MM.1S (cell line): ENCODE measurements at regions not wholly inside any gene's neighbourhood (a gene's known extent, or its start where the extent isn't known, plus 50 kb on each side); places are given as distances from the start of the nearest gene placed in this dataset.

Experiments used
- DNase-seq: peaks from one replicate; pipeline ENCODE4 v3.0.0-alpha.2; 2015
- H2AFZ ChIP-seq: fragments of 300-600 bp; sonication (generic); 2 replicates; pipeline ENCODE4 v1.6.0; 2016; ENCODE audit warnings: antibody characterized with exemption, low read length
- H3F3A ChIP-seq: fragments of 300-600 bp; sonication (generic); 2 replicates; pipeline ENCODE4 v1.6.1; 2016; ENCODE audit warnings: mild to moderate bottlenecking, antibody characterized with exemption, low read length, moderate library complexity, mixed read lengths; ENCODE audit not compliant: insufficient read depth
- H3K27ac ChIP-seq: fragments of 300-600 bp; sonication (generic); 2 replicates; pipeline ENCODE4 v1.5.1; 2016; ENCODE audit warnings: mild to moderate bottlenecking, low read length
- H3K27me3 ChIP-seq: fragments of 300-600 bp; sonication (generic); replicated peaks from 2 replicates; pipeline ENCODE4 v1.6.0; 2016; ENCODE audit warnings: low read length; ENCODE audit not compliant: insufficient read depth
- H3K36me3 ChIP-seq: fragments of 300-600 bp; sonication (generic); replicated peaks from 2 replicates; pipeline ENCODE4 v1.6.1; 2016; ENCODE audit warnings: mild to moderate bottlenecking, low read length, mixed read lengths; ENCODE audit not compliant: insufficient read depth
- H3K4me1 ChIP-seq: fragments of 300-600 bp; sonication (generic); 2 replicates; pipeline ENCODE4 v1.6.1; 2016; ENCODE audit warnings: low read length, mixed read lengths
- H3K4me2 ChIP-seq: fragments of 300-600 bp; sonication (generic); 2 replicates; pipeline ENCODE4 v1.6.0; 2016; ENCODE audit warnings: low read depth, low read length
- H3K4me3 ChIP-seq: fragments of 300-600 bp; sonication (generic); 2 replicates; pipeline ENCODE4 v1.5.1; 2016; ENCODE audit warnings: low read length, mixed read lengths
- H3K79me2 ChIP-seq: fragments of 300-600 bp; sonication (generic); 2 replicates; pipeline ENCODE4 v1.6.1; 2016; ENCODE audit warnings: mixed run types, low read length, mixed read lengths
- H3K9ac ChIP-seq: fragments of 300-600 bp; sonication (generic); 2 replicates; pipeline ENCODE4 v1.6.1; 2016; ENCODE audit warnings: low read length, mixed read lengths
- H3K9me2 ChIP-seq: fragments of 300-600 bp; sonication (generic); replicated peaks from 2 replicates; pipeline ENCODE4 v1.6.1; 2016; ENCODE audit warnings: mild to moderate bottlenecking, low read length, mixed read lengths; ENCODE audit not compliant: insufficient read depth
- H3K9me3 ChIP-seq: fragments of 300-600 bp; sonication (generic); replicated peaks from 2 replicates; pipeline ENCODE4 v1.6.1; 2016; ENCODE audit warnings: mild to moderate bottlenecking, low read length, mixed read lengths; ENCODE audit not compliant: insufficient read depth
- H4K20me1 ChIP-seq: fragments of 300-600 bp; sonication (generic); 2 replicates; pipeline ENCODE4 v1.6.1; 2016; ENCODE audit warnings: mild to moderate bottlenecking, low read length, moderate library complexity, mixed read lengths; ENCODE audit not compliant: insufficient read depth
- CTCF ChIP-seq: fragments of 300-600 bp; sonication (generic); IDR thresholded peaks from 2 replicates; pipeline ENCODE4 v1.5.1; 2016; ENCODE audit warnings: antibody characterized with exemption, low read length, mixed read lengths
- EZH2 ChIP-seq: fragments of 300-600 bp; sonication (generic); optimal IDR thresholded peaks from 2 replicates; pipeline ENCODE3; 2017; ENCODE audit warnings: low read depth, mild to moderate bottlenecking, antibody characterized with exemption, low read length, mixed read lengths
- EZH2phosphoT487 ChIP-seq: fragments of 300-600 bp; sonication (generic); IDR thresholded peaks from 2 replicates; pipeline ENCODE4 v1.6.1; 2018; ENCODE audit warnings: antibody characterized with exemption, low read length

- Histone ChIP-seq H3K9me3 (no peaks in the 10 kb centered on the region), H3K27ac (no peak overlapping the region), H3K27me3 (no peaks in the 10 kb centered on the region), H3F3A (no peaks in the 10 kb centered on the region), H3K4me3 (no peak overlapping the region), H3K4me2 (no peak overlapping the region), H3K4me1 (no peaks in the 10 kb centered on the region), H4K20me1 (no peaks in the 10 kb centered on the region), H3K79me2 (no peaks in the 10 kb centered on the region), H3K9ac (no peak overlapping the region), H3K36me3 (no peaks in the 10 kb centered on the region), H3K9me2 (no peaks in the 10 kb centered on the region), H2AFZ (no peak overlapping the region)
- DNase-seq, result no peak
- TF ChIP-seq EZH2phosphoT487 (no peak), CTCF (no peak), EZH2 (no peak)
These were observed 649.1 kb upstream of the B3GAT1 start for GRCh38 chr11:135061166-135061565.

GRCh38 chr11:135046986-135047385 lies 634.9 kb upstream of the B3GAT1 start:
- Histone ChIP-seq H2AFZ (no peak overlapping the region), H4K20me1 (no peaks in the 10 kb centered on the region), H3K4me3 (no peak overlapping the region), H3K27me3 (no peaks in the 10 kb centered on the region), H3K9me2 (no peaks in the 10 kb centered on the region), H3K4me2 (no peak overlapping the region), H3F3A (no peaks in the 10 kb centered on the region), H3K36me3 (no peaks in the 10 kb centered on the region), H3K9ac (no peak overlapping the region), H3K4me1 (no peaks in the 10 kb centered on the region), H3K79me2 (no peaks in the 10 kb centered on the region), H3K27ac (no peak overlapping the region), H3K9me3 (no peaks in the 10 kb centered on the region)
- no peak for DNase-seq
- TF ChIP-seq EZH2phosphoT487, result no peak
- TF ChIP-seq EZH2, result no peak
- TF ChIP-seq CTCF, result no peak

GRCh38 chr11:135046556-135046955 lies 634.5 kb upstream of the B3GAT1 start:
- Histone ChIP-seq H3K4me1 (no peaks in the 10 kb centered on the region), H3K9me2 (no peaks in the 10 kb centered on the region), H4K20me1 (no peaks in the 10 kb centered on the region), H3K79me2 (no peaks in the 10 kb centered on the region), H3K27me3 (no peaks in the 10 kb centered on the region), H3K36me3 (no peaks in the 10 kb centered on the region), H3K4me2 (no peak overlapping the region), H3K9ac (no peak overlapping the region), H3K9me3 (no peaks in the 10 kb centered on the region), H3F3A (no peaks in the 10 kb centered on the region), H3K4me3 (no peak overlapping the region), H3K27ac (no peak overlapping the region), H2AFZ (no peak overlapping the region)
- TF ChIP-seq EZH2, result no peak
- TF ChIP-seq EZH2phosphoT487, result no peak
- TF ChIP-seq CTCF, result no peak
- no peak for DNase-seq
